ENCODE measurements at regions not wholly inside any gene's neighbourhood (a gene's known extent, or its start where the extent isn't known, plus 50 kb on each side); places are given as distances from the start of the nearest gene placed in this dataset.

DNA sequence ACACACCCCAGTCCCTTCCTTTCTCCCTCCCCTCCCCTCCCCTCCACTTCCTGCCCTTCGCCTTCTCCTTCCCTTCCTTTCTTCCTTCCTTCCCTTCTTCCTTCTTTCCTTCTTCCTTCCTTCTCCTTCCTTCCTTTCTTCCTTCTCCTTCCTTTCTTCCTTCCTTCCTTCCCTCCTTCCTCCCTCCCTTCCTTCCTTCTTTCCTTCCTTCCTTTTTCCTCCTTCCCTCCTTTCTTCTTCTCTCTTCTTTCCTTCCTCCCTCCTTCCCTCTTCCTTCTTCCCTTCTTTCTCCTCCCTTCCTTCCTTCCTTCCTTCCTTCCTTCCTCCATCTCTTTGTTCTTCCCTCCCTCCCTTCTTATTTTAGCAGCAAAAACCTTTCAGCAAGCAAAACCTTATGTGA lies 162.1 kb downstream of the EFNB1 start:
- no TSS peak for BruUV-seq (replicated peaks)

DNA sequence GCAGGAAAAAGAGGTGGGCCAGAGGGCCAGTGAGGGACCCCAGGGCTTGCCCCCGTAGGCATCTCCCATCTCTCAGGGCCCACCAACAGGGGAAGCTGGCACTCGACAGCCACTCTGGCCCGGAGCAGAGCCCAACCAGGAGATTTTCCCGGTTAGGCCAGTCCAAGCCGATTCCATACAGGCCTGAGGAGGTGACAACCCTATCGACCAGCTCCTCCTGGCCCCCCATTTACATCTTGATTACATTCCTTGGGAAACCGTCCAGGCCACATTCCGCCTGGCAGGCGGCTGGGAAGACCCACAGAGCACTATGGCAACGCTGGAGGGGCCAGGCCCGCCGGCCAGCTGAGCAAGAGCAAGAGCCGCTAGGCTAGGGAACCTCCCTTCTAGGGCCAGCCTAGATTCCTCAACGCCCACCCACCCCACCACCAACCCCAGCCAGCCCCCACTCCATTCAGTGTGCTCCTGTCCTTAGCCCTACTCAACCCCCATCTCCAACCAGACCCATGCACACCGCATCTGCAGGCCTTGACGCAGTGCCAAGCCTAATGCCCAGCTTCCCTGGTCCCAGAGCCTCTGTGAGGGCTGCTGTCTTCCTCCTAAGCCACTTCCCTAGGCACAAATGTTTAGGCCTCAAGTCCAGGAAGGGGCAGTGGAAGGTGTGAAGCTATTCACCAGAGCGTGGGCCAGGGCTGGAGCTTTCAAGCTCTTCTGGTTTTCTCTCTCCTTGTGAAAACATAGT lies 161.2 kb downstream of the EFNB1 start:
- Histone ChIP-seq H3K4me3 (ENCODE audit: low read depth in 2 of 2, low read length in 2 of 2) (no peak overlapping the region), H3K27ac (ENCODE audit: low read length) (no peak overlapping the region), H3K9me3 (ENCODE audit: control insufficient read depth, insufficient read depth, low read depth, low read length) (no peaks in the 10 kb centered on the region), H3K27me3 (ENCODE audit: control insufficient read depth, insufficient read depth, low read length) (no peaks in the 10 kb centered on the region), H3K4me1 (ENCODE audit: control insufficient read depth, insufficient read depth, low read length) (no peaks in the 10 kb centered on the region), H3K36me3 (ENCODE audit: control insufficient read depth, insufficient read depth, low read length) (no peaks in the 10 kb centered on the region)
- ATAC-seq (peak; percentile 71), DNase-seq (ENCODE audit: low read depth, low spot score) (no peak)
- in situ Hi-C loops (cut with HindIII; ENCODE audit: low pct_unique_long_range_greater_than_20kb, low sequenced_read_pairs) (no loop called here), intact Hi-C loops (cut with micrococcal nuclease; ENCODE audit: unreplicated experiment) (no loop called here)
- BruUV-seq (replicated peaks): no TSS peak
- TF ChIP-seq, protein P1, sequence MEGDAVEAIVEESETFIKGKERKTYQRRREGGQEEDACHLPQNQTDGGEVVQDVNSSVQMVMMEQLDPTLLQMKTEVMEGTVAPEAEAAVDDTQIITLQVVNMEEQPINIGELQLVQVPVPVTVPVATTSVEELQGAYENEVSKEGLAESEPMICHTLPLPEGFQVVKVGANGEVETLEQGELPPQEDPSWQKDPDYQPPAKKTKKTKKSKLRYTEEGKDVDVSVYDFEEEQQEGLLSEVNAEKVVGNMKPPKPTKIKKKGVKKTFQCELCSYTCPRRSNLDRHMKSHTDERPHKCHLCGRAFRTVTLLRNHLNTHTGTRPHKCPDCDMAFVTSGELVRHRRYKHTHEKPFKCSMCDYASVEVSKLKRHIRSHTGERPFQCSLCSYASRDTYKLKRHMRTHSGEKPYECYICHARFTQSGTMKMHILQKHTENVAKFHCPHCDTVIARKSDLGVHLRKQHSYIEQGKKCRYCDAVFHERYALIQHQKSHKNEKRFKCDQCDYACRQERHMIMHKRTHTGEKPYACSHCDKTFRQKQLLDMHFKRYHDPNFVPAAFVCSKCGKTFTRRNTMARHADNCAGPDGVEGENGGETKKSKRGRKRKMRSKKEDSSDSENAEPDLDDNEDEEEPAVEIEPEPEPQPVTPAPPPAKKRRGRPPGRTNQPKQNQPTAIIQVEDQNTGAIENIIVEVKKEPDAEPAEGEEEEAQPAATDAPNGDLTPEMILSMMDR (IDR thresholded peaks at IDR 0.05): no peak
- TF ChIP-seq TCF7L2 (IDR thresholded peaks at IDR 0.05; ENCODE audit: low read depth, low read length) (no peak), POLR2AphosphoS5 (IDR thresholded peaks at IDR 0.05; ENCODE audit: low read depth, low read length) (no peak), SIN3A (IDR thresholded peaks at IDR 0.05; ENCODE audit: borderline replicate concordance, insufficient read depth, low read depth, low read length) (no peak)
- TF ChIP-seq, protein P2, sequence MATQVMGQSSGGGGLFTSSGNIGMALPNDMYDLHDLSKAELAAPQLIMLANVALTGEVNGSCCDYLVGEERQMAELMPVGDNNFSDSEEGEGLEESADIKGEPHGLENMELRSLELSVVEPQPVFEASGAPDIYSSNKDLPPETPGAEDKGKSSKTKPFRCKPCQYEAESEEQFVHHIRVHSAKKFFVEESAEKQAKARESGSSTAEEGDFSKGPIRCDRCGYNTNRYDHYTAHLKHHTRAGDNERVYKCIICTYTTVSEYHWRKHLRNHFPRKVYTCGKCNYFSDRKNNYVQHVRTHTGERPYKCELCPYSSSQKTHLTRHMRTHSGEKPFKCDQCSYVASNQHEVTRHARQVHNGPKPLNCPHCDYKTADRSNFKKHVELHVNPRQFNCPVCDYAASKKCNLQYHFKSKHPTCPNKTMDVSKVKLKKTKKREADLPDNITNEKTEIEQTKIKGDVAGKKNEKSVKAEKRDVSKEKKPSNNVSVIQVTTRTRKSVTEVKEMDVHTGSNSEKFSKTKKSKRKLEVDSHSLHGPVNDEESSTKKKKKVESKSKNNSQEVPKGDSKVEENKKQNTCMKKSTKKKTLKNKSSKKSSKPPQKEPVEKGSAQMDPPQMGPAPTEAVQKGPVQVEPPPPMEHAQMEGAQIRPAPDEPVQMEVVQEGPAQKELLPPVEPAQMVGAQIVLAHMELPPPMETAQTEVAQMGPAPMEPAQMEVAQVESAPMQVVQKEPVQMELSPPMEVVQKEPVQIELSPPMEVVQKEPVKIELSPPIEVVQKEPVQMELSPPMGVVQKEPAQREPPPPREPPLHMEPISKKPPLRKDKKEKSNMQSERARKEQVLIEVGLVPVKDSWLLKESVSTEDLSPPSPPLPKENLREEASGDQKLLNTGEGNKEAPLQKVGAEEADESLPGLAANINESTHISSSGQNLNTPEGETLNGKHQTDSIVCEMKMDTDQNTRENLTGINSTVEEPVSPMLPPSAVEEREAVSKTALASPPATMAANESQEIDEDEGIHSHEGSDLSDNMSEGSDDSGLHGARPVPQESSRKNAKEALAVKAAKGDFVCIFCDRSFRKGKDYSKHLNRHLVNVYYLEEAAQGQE (IDR thresholded peaks at IDR 0.05; ENCODE audit: insufficient read depth in 1 of 2, low read depth in 2 of 2, low read length in 1 of 2): no peak
- ChIA-PET POLR2A (no interaction called here), CTCF (no interaction called here)

More for the DNA sequence above, 162.1 kb downstream of the EFNB1 start:
- Histone ChIP-seq H3K9me3 (ENCODE audit: control insufficient read depth, insufficient read depth, low read depth, low read length) (no peaks in the 10 kb centered on the region), H3K36me3 (ENCODE audit: control insufficient read depth, insufficient read depth, low read length) (no peaks in the 10 kb centered on the region), H3K4me1 (ENCODE audit: control insufficient read depth, insufficient read depth, low read length) (no peaks in the 10 kb centered on the region), H3K4me3 (ENCODE audit: low read depth in 2 of 2, low read length in 2 of 2) (no peak overlapping the region), H3K27ac (ENCODE audit: low read length) (no peak overlapping the region), H3K27me3 (ENCODE audit: control insufficient read depth, insufficient read depth, low read length) (no peaks in the 10 kb centered on the region)
- in situ Hi-C loops (cut with HindIII; ENCODE audit: low pct_unique_long_range_greater_than_20kb, low sequenced_read_pairs): no loop called here
- CTCF ChIA-PET: no interaction called here
- ATAC-seq (no peak), DNase-seq (ENCODE audit: low read depth, low spot score) (no peak)
- TF ChIP-seq SIN3A (IDR thresholded peaks at IDR 0.05; ENCODE audit: borderline replicate concordance, insufficient read depth, low read depth, low read length) (no peak), POLR2AphosphoS5 (IDR thresholded peaks at IDR 0.05; ENCODE audit: low read depth, low read length) (no peak), TCF7L2 (IDR thresholded peaks at IDR 0.05; ENCODE audit: low read depth, low read length) (no peak)
- TF ChIP-seq, protein P1 (IDR thresholded peaks at IDR 0.05): no peak
- TF ChIP-seq, protein P2 (IDR thresholded peaks at IDR 0.05; ENCODE audit: insufficient read depth in 1 of 2, low read depth in 2 of 2, low read length in 1 of 2): no peak
- intact Hi-C loops (cut with micrococcal nuclease; ENCODE audit: unreplicated experiment): no loop called here
- POLR2A ChIA-PET: no interaction called here
